ENCODE measurements at regions not wholly inside any gene's neighbourhood (a gene's known extent, or its start where the extent isn't known, plus 50 kb on each side); places are given as distances from the start of the nearest gene placed in this dataset.

DNA sequence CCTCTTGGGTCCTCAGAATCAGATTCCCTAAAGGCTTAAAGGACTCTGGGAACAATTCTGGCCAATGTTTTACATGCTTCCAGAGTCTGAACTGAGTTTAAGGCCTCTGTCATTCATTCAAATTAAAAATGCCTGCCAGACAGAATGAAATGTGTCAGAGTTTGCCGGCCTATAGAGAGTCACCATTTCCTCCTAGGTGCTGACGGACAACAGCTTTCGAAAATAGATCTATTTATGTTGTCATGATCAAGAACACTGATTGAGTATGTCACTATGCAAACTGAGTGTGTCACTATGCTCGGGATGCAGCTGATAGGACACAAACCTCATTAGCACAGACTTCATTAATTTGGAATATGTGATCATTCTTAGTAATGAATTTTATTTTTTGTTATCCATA, 151.4 kb upstream of the TMCC3 start:
- Histone ChIP-seq H3K9ac (ENCODE audit: low read depth, low read length) (no peak overlapping the region), H3K4me1 (ENCODE audit: insufficient read depth, low read length) (no peaks in the 10 kb centered on the region), H3K4me2 (ENCODE audit: insufficient read depth, low read length) (no peak overlapping the region), H3K79me2 (ENCODE audit: insufficient read depth, low read length) (no peaks in the 10 kb centered on the region), H3K27ac (ENCODE audit: low read length) (no peak overlapping the region), H4K20me1 (ENCODE audit: insufficient read depth, low read length) (no peaks in the 10 kb centered on the region), H3K36me3 (ENCODE audit: insufficient read depth, low read length) (no peaks in the 10 kb centered on the region), H3K27me3 (ENCODE audit: insufficient read depth, low read length, poor library complexity) (no peaks in the 10 kb centered on the region), H3K4me3 (ENCODE audit: low read depth in 1 of 2, low read length in 2 of 2) (no peak overlapping the region), H2AFZ (ENCODE audit: low read depth, low read length) (no peak overlapping the region), H3K9me3 (ENCODE audit: insufficient read depth, low read length, severe bottlenecking) (no peaks in the 10 kb centered on the region)
- TF ChIP-seq EZH2 (IDR thresholded peaks at IDR 0.05; ENCODE audit: borderline replicate concordance, low read depth, low read length, severe bottlenecking), result no peak
- TF ChIP-seq, protein P1, sequence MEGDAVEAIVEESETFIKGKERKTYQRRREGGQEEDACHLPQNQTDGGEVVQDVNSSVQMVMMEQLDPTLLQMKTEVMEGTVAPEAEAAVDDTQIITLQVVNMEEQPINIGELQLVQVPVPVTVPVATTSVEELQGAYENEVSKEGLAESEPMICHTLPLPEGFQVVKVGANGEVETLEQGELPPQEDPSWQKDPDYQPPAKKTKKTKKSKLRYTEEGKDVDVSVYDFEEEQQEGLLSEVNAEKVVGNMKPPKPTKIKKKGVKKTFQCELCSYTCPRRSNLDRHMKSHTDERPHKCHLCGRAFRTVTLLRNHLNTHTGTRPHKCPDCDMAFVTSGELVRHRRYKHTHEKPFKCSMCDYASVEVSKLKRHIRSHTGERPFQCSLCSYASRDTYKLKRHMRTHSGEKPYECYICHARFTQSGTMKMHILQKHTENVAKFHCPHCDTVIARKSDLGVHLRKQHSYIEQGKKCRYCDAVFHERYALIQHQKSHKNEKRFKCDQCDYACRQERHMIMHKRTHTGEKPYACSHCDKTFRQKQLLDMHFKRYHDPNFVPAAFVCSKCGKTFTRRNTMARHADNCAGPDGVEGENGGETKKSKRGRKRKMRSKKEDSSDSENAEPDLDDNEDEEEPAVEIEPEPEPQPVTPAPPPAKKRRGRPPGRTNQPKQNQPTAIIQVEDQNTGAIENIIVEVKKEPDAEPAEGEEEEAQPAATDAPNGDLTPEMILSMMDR (IDR thresholded peaks at IDR 0.05; ENCODE audit: borderline replicate concordance, extremely low read depth, low read length, poor library complexity, severe bottlenecking), result no peak
- DNase-seq (no peak), ATAC-seq (ENCODE audit: insufficient read depth, low read depth) (no peak)

DNA sequence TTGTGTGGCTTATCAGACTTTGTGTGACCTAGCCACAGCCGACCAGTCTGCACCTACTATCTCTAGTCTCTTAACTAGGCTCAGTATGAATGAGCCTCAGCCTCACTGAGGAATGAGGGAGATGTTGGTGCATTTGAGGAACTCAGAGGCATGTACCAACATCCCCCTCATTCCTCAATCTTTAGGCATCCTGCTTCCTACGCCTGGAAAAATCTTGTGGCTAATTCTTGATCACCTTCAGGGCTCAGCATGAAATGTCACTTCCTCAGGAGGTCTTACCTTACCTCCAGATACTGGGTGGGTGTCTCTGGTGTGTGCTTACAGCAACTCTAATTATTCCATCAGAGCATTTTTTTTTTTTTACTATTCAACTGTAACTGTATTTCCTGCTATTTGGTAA, 148.8 kb upstream of the TMCC3 start:
- DNase-seq, result no peak

DNA sequence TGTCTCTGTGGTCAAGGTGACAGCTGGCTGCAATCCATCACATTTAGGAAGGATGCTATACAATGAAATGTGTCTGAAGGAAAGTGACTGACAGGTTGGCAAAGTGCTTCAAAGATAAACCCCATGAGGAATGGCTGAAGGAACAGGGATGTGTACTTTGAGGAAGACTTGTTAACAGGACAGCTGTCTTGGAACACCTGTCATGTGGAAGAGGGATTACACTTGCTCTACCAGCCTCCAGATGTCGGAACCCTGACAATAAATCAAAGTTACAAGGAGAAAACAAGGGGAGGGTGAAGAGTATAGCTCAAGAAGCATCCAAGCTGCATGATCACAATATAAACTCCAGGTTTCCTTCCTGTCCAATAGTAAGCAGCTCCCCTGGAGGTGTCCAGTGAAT, 147.8 kb upstream of the TMCC3 start:
- H3K27ac ChIP-seq (ENCODE audit: low read length), result no peak overlapping the region

More for the DNA sequence above, 148.8 kb upstream of the TMCC3 start:
- Histone ChIP-seq H3K27me3 (ENCODE audit: insufficient read depth, low read length, poor library complexity) (no peaks in the 10 kb centered on the region), H3K4me1 (ENCODE audit: insufficient read depth, low read length) (no peaks in the 10 kb centered on the region), H3K36me3 (ENCODE audit: insufficient read depth, low read length) (no peaks in the 10 kb centered on the region), H3K9ac (ENCODE audit: low read depth, low read length) (no peak overlapping the region), H3K79me2 (ENCODE audit: insufficient read depth, low read length) (no peaks in the 10 kb centered on the region), H2AFZ (ENCODE audit: low read depth, low read length) (no peak overlapping the region), H3K4me3 (ENCODE audit: low read depth in 1 of 2, low read length in 2 of 2) (no peak overlapping the region), H3K27ac (ENCODE audit: low read length) (no peak overlapping the region), H3K9me3 (ENCODE audit: insufficient read depth, low read length, severe bottlenecking) (no peaks in the 10 kb centered on the region), H4K20me1 (ENCODE audit: insufficient read depth, low read length) (no peaks in the 10 kb centered on the region), H3K4me2 (ENCODE audit: insufficient read depth, low read length) (no peak overlapping the region)
- ATAC-seq (ENCODE audit: insufficient read depth, low read depth), result no peak
- TF ChIP-seq, protein P1 (IDR thresholded peaks at IDR 0.05; ENCODE audit: borderline replicate concordance, extremely low read depth, low read length, poor library complexity, severe bottlenecking), result no peak
- TF ChIP-seq EZH2 (IDR thresholded peaks at IDR 0.05; ENCODE audit: borderline replicate concordance, low read depth, low read length, severe bottlenecking), result no peak

More for the DNA sequence above, 147.8 kb upstream of the TMCC3 start:
- H3K4me1 ChIP-seq (ENCODE audit: insufficient read depth, low read length), result no peaks in the 10 kb centered on the region
- H3K79me2 ChIP-seq (ENCODE audit: insufficient read depth, low read length), result no peaks in the 10 kb centered on the region
- H3K9me3 ChIP-seq (ENCODE audit: insufficient read depth, low read length, severe bottlenecking), result no peaks in the 10 kb centered on the region
- TF ChIP-seq, protein P1 (IDR thresholded peaks at IDR 0.05; ENCODE audit: borderline replicate concordance, extremely low read depth, low read length, poor library complexity, severe bottlenecking), result no peak
- TF ChIP-seq EZH2 (IDR thresholded peaks at IDR 0.05; ENCODE audit: borderline replicate concordance, low read depth, low read length, severe bottlenecking), result no peak
- no peak overlapping the region for H2AFZ ChIP-seq (ENCODE audit: low read depth, low read length)
- no peak overlapping the region for H3K4me3 ChIP-seq (ENCODE audit: low read depth in 1 of 2, low read length in 2 of 2)
- H4K20me1 ChIP-seq (ENCODE audit: insufficient read depth, low read length), result no peaks in the 10 kb centered on the region
- ATAC-seq (ENCODE audit: insufficient read depth, low read depth) (no peak), DNase-seq (no peak)
- no peak overlapping the region for H3K9ac ChIP-seq (ENCODE audit: low read depth, low read length)
- H3K27me3 ChIP-seq (ENCODE audit: insufficient read depth, low read length, poor library complexity), result no peaks in the 10 kb centered on the region
- H3K4me2 ChIP-seq (ENCODE audit: insufficient read depth, low read length), result no peak overlapping the region
- H3K36me3 ChIP-seq (ENCODE audit: insufficient read depth, low read length), result no peaks in the 10 kb centered on the region
